Mesodermal cell (in vitro differentiated cells): ENCODE measurements at regions not wholly inside any gene's neighbourhood (a gene's known extent, or its start where the extent isn't known, plus 50 kb on each side); places are given as distances from the start of the nearest gene placed in this dataset.

Experiments used
- H3K27ac ChIP-seq: 2 replicates; pipeline ENCODE4 v1.7.0; 2013; ENCODE audit warnings: mild to moderate bottlenecking, low read depth, low read length, moderate library complexity; ENCODE audit not compliant: severe bottlenecking
- H3K36me3 ChIP-seq: 2 replicates; pipeline ENCODE4 v1.7.1; 2013; ENCODE audit warnings: mild to moderate bottlenecking, low read length, moderate library complexity; ENCODE audit not compliant: control insufficient read depth, insufficient read depth
- H3K4me1 ChIP-seq: one replicate; pipeline ENCODE4 v1.7.1; 2013; ENCODE audit warnings: mild to moderate bottlenecking, low read length; ENCODE audit not compliant: insufficient read depth, control insufficient read depth, poor library complexity, severe bottlenecking
- H3K4me3 ChIP-seq: 2 replicates; pipeline ENCODE4 v1.7.0; 2013; ENCODE audit warnings: low read length, control low read depth, mild to moderate bottlenecking; ENCODE audit not compliant: insufficient read depth, poor library complexity, severe bottlenecking; ENCODE audit errors: extremely low read depth
- H3K9me3 ChIP-seq: 2 replicates; pipeline ENCODE4 v1.7.1; 2013; ENCODE audit warnings: mild to moderate bottlenecking, low read length, moderate library complexity; ENCODE audit not compliant: control insufficient read depth
- WGBS, 2 experiments: methylation state at CpG; one replicate each; pipeline ENCODE4 v1.1.5; 2013; ENCODE audit warnings: missing lambda C conversion rate in 2 of 2; ENCODE audit not compliant: insufficient coverage in 2 of 2; 5-methylcytosine and 5-hydroxymethylcytosine counted together

GRCh38 chr2:76584474-76584873, 873.8 kb upstream of the GCFC2 start:
- WGBS, 2 experiments = no CpG with 5 or more reads among the region's 3 CpGs
- H3K36me3 ChIP-seq = no peaks in the 10 kb centered on the region

GRCh38 chr2:76579911-76580310, 869.2 kb upstream of the GCFC2 start:
- Histone ChIP-seq H3K4me1 (no peaks in the 10 kb centered on the region), H3K9me3 (no peaks in the 10 kb centered on the region), H3K36me3 (no peaks in the 10 kb centered on the region), H3K4me3 (no peak overlapping the region), H3K27ac (no peak overlapping the region)
- 90 to 100% methylated on average over 1 to 2 of the region's 3 CpGs for WGBS, 2 experiments

More at GRCh38 chr2:76584474-76584873, 873.8 kb upstream of the GCFC2 start:
- Histone ChIP-seq H3K27ac (no peak overlapping the region), H3K9me3 (no peaks in the 10 kb centered on the region), H3K4me3 (no peak overlapping the region), H3K4me1 (no peaks in the 10 kb centered on the region)

- no peaks in the 10 kb centered on the region for H3K9me3 ChIP-seq
- no peaks in the 10 kb centered on the region for H3K36me3 ChIP-seq
- no peak overlapping the region for H3K27ac ChIP-seq
- WGBS, 2 experiments = no CpG with 5 or more reads among the region's 2 CpGs
- H3K4me1 ChIP-seq = no peaks in the 10 kb centered on the region
- H3K4me3 ChIP-seq = no peak overlapping the region
Observed at GRCh38 chr2:76572981-76573380, 862.3 kb upstream of the GCFC2 start.

GRCh38 chr2:76569819-76570218, 859.1 kb upstream of the GCFC2 start:
- H3K4me1 ChIP-seq = no peaks in the 10 kb centered on the region
- H3K4me3 ChIP-seq = no peak overlapping the region
- no peak overlapping the region for H3K27ac ChIP-seq
- H3K36me3 ChIP-seq = no peaks in the 10 kb centered on the region
- 67 to 78% methylated on average over 4 to 6 of the region's 6 CpGs for WGBS, 2 experiments
- no peaks in the 10 kb centered on the region for H3K9me3 ChIP-seq

- no peaks in the 10 kb centered on the region for H3K4me1 ChIP-seq
- 94% methylated on average over 3 to 4 of the region's 5 CpGs for WGBS, 2 experiments
Observed at GRCh38 chr2:76567478-76567877, 856.8 kb upstream of the GCFC2 start.

GRCh38 chr2:76564734-76565133, 854.0 kb upstream of the GCFC2 start:
- Histone ChIP-seq H3K4me1 (no peaks in the 10 kb centered on the region), H3K4me3 (no peak overlapping the region), H3K9me3 (no peaks in the 10 kb centered on the region), H3K36me3 (no peaks in the 10 kb centered on the region), H3K27ac (no peak overlapping the region)
- 67 to 71% methylated on average over 1 of the region's 2 CpGs for WGBS, 2 experiments

More at GRCh38 chr2:76567478-76567877, 856.8 kb upstream of the GCFC2 start:
- H3K4me3 ChIP-seq = no peak overlapping the region
- no peaks in the 10 kb centered on the region for H3K36me3 ChIP-seq
- H3K9me3 ChIP-seq = no peaks in the 10 kb centered on the region
- H3K27ac ChIP-seq = no peak overlapping the region

GRCh38 chr2:76563730-76564129, 853.0 kb upstream of the GCFC2 start:
- no peaks in the 10 kb centered on the region for H3K9me3 ChIP-seq
- H3K4me1 ChIP-seq = no peaks in the 10 kb centered on the region
- H3K36me3 ChIP-seq = no peaks in the 10 kb centered on the region
- H3K4me3 ChIP-seq = no peak overlapping the region
- WGBS, 2 experiments = 93% methylated on average over 5 of the region's 9 CpGs; no CpG with 5 or more reads in 1 of the 2 experiments
- no peak overlapping the region for H3K27ac ChIP-seq

GRCh38 chr2:76558157-76558556, 847.4 kb upstream of the GCFC2 start:
- Histone ChIP-seq H3K27ac (no peak overlapping the region), H3K4me1 (no peaks in the 10 kb centered on the region)

GRCh38 chr2:76556018-76556417, 845.3 kb upstream of the GCFC2 start:
- WGBS, 2 experiments = 85 to 88% methylated on average over 2 of the region's 2 CpGs
- Histone ChIP-seq H3K27ac (no peak overlapping the region), H3K9me3 (no peaks in the 10 kb centered on the region), H3K4me3 (no peak overlapping the region), H3K36me3 (no peaks in the 10 kb centered on the region), H3K4me1 (no peaks in the 10 kb centered on the region)

More at GRCh38 chr2:76558157-76558556, 847.4 kb upstream of the GCFC2 start:
- Histone ChIP-seq H3K9me3 (no peaks in the 10 kb centered on the region), H3K36me3 (no peaks in the 10 kb centered on the region), H3K4me3 (no peak overlapping the region)

GRCh38 chr2:76546207-76546606, 835.5 kb upstream of the GCFC2 start:
- Histone ChIP-seq H3K27ac (no peak overlapping the region), H3K4me3 (no peak overlapping the region), H3K36me3 (no peaks in the 10 kb centered on the region), H3K9me3 (no peaks in the 10 kb centered on the region), H3K4me1 (no peaks in the 10 kb centered on the region)
- WGBS, 2 experiments = no CpG with 5 or more reads among the region's 1 CpG

- WGBS, 2 experiments = 53 to 83% methylated on average over 2 of the region's 3 CpGs
- no peak overlapping the region for H3K27ac ChIP-seq
- no peak overlapping the region for H3K4me3 ChIP-seq
- no peaks in the 10 kb centered on the region for H3K9me3 ChIP-seq
- no peaks in the 10 kb centered on the region for H3K4me1 ChIP-seq
- H3K36me3 ChIP-seq = no peaks in the 10 kb centered on the region
Observed at GRCh38 chr2:76544901-76545300, 834.2 kb upstream of the GCFC2 start.

GRCh38 chr2:76517574-76517909, 806.8 kb upstream of the GCFC2 start:
- Histone ChIP-seq H3K4me1 (no peaks in the 10 kb centered on the region), H3K9me3 (peaks cover 4% of the 10 kb centered on the region)

More at GRCh38 chr2:76517574-76517909, 806.8 kb upstream of the GCFC2 start:
- H3K27ac ChIP-seq = no peak overlapping the region
- H3K4me3 ChIP-seq = no peak overlapping the region
- H3K36me3 ChIP-seq = no peaks in the 10 kb centered on the region
- 93 to 100% methylated on average over 1 to 2 of the region's 3 CpGs for WGBS, 2 experiments
